HepG2 (cell line): ENCODE measurements at regions not wholly inside any gene's neighbourhood (a gene's known extent, or its start where the extent isn't known, plus 50 kb on each side); places are given as distances from the start of the nearest gene placed in this dataset.

ENCODE experiments used
- ATAC-seq: fragments of 200-7000 bp; cut with Tn5 transposase; 3 replicates; pipeline ENCODE4 v1.9.1; 2020; ENCODE audit warnings: mild to moderate bottlenecking, moderate library complexity
- BruUV-seq: library from RNA; stranded (reverse); fragments of 400-500 nt; replicated peaks from 2 replicates; lab custom pipeline; 2021; lab: Mats Ljungman, UMichigan
- CTCF ChIA-PET: fragments of 300-600 bp; formaldehyde crosslinking; extraction: SDS; loops from one replicate; lab custom pipeline; 2021; ENCODE audit warnings: low total read pairs, inconsistent platforms, low intra/inter-chr PET ratio; lab: Yijun Ruan, JAX
- POLR2A ChIA-PET: fragments of 350-600 bp; sonication (Branson Sonifier 250); formaldehyde crosslinking; loops from one replicate; lab custom pipeline; 2020; ENCODE audit warnings: antibody characterized with exemption, inconsistent platforms; lab: Yijun Ruan, JAX
- DNase-seq: peaks from one replicate; pipeline ENCODE4 v3.0.0-alpha.2; 2015; ENCODE audit warnings: low spot score
- FAIRE-seq: peaks from 3 replicates; lab custom pipeline; 2011; peaks lifted over from hg19 to GRCh38; lab: Jason Lieb, UNC
- H2AFZ ChIP-seq: one replicate; pipeline ENCODE4 v1.6.1; 2011; ENCODE audit warnings: low read length, inconsistent platforms
- H3K27ac ChIP-seq: fragments of 300-600 bp; 3 replicates; pipeline ENCODE4 v1.8.0; 2011; ENCODE audit warnings: mixed run types, mild to moderate bottlenecking, mixed read lengths, low read length, inconsistent platforms; ENCODE audit not compliant: insufficient read depth; ENCODE audit errors: extremely low read length
- H3K27me3 ChIP-seq, 2 experiments: fragments of 200-600 bp in 1 of 2; 2 replicates in 1 of 2; 3 replicates in 1 of 2; pipeline versions ENCODE4 v1.6.0 to v1.8.0; 2011; ENCODE audit warnings: low read length in 2 of 2, mild to moderate bottlenecking in 2 of 2, moderate library complexity in 2 of 2, inconsistent platforms in 1 of 2; ENCODE audit not compliant: insufficient read depth in 2 of 2, control insufficient read depth in 1 of 2
- H3K36me3 ChIP-seq, 2 experiments: fragments of 200-600 bp in 1 of 2; replicated peaks in 1 of 2; 2 replicates in 1 of 2; 3 replicates in 1 of 2; pipeline versions ENCODE4 v1.5.1 to v1.8.0; 2011; ENCODE audit warnings: low read length in 2 of 2, inconsistent platforms in 1 of 2; ENCODE audit not compliant: insufficient read depth in 2 of 2, control insufficient read depth in 1 of 2
- H3K4me1 ChIP-seq: 2 replicates; pipeline ENCODE4 v1.5.1; 2012; ENCODE audit warnings: low read length, inconsistent platforms; ENCODE audit not compliant: insufficient read depth
- H3K4me2 ChIP-seq: 2 replicates; pipeline ENCODE4 v1.6.0; 2011; ENCODE audit warnings: low read depth, low read length, inconsistent platforms
- H3K4me3 ChIP-seq, 3 experiments: fragments of 200-600 bp in 1 of 3; sonication (generic), shearing (Covaris generic) in 1 of 3; replicated peaks in 1 of 3; 2 replicates each; pipeline ENCODE4 v1.5.1; 2011 to 2016; ENCODE audit warnings: low read length in 3 of 3, inconsistent platforms in 2 of 3, low read depth in 2 of 3, mild to moderate bottlenecking in 2 of 3, control low read depth in 1 of 3, mixed read lengths in 1 of 3; ENCODE audit not compliant: insufficient read depth in 1 of 3
- H3K79me2 ChIP-seq: one replicate; pipeline ENCODE4 v1.6.1; 2011; ENCODE audit warnings: low read length, inconsistent platforms; ENCODE audit not compliant: insufficient read depth
- H3K9ac ChIP-seq: 2 replicates; pipeline ENCODE4 v1.6.0; 2011; ENCODE audit warnings: mild to moderate bottlenecking, low read depth, low read length, inconsistent platforms; ENCODE audit not compliant: insufficient read depth
- H3K9me3 ChIP-seq: 2 replicates; pipeline ENCODE4 v1.5.1; 2012; ENCODE audit warnings: mild to moderate bottlenecking, low read length
- H4K20me1 ChIP-seq: 2 replicates; pipeline ENCODE4 v1.6.0; 2011; ENCODE audit warnings: inconsistent platforms, mild to moderate bottlenecking, low read length, moderate library complexity; ENCODE audit not compliant: insufficient read depth
- ARNTL ChIP-seq: sonication (generic); formaldehyde crosslinking; IDR thresholded peaks from 2 replicates; pipeline ENCODE4 v1.4.0; 2020; ENCODE audit warnings: mild to moderate bottlenecking, missing genetic modification reagents
- CBX1 ChIP-seq: IDR thresholded peaks from one replicate; pipeline ENCODE4 v1.6.1; 2016; ENCODE audit warnings: antibody characterized with exemption, low read depth
- DR1 ChIP-seq: sonication (generic); formaldehyde crosslinking; IDR thresholded peaks from 2 replicates; pipeline ENCODE4 v1.8.0; 2021; ENCODE audit warnings: mild to moderate bottlenecking, missing genetic modification reagents, inconsistent platforms
- ELF4 ChIP-seq: sonication (generic); formaldehyde crosslinking; IDR thresholded peaks from 2 replicates; pipeline ENCODE4 v1.5.0; 2020; ENCODE audit warnings: missing genetic modification reagents, mild to moderate bottlenecking, moderate library complexity, borderline replicate concordance
- HDAC2 ChIP-seq: sonication (generic); formaldehyde crosslinking; IDR thresholded peaks from 2 replicates; pipeline ENCODE4 v1.4.0; 2020; ENCODE audit warnings: missing genetic modification reagents
- KLF6 ChIP-seq: IDR thresholded peaks from 2 replicates; pipeline ENCODE4 v1.8.0; 2016; ENCODE audit warnings: missing biosample characterization, missing genetic modification reagents
- MATR3 ChIP-seq: sonication (generic); formaldehyde crosslinking; IDR thresholded peaks from 2 replicates; pipeline ENCODE4 v1.4.0; 2020; ENCODE audit warnings: missing genetic modification reagents
- MED13 ChIP-seq: sonication (generic); formaldehyde crosslinking; IDR thresholded peaks from 2 replicates; pipeline ENCODE4 v1.5.0; 2020; ENCODE audit warnings: missing genetic modification reagents
- MTA1 ChIP-seq: sonication (generic); formaldehyde crosslinking; IDR thresholded peaks from 2 replicates; pipeline ENCODE4 v1.4.0; 2020; ENCODE audit warnings: missing genetic modification reagents, mild to moderate bottlenecking, borderline replicate concordance
- MTERF4 ChIP-seq: sonication (generic); formaldehyde crosslinking; IDR thresholded peaks from 2 replicates; pipeline ENCODE4 v1.8.0; 2023; ENCODE audit warnings: mild to moderate bottlenecking, missing genetic modification reagents
- PATZ1 ChIP-seq: sonication (generic); formaldehyde crosslinking; IDR thresholded peaks from 2 replicates; pipeline ENCODE4 v1.4.0; 2020; ENCODE audit warnings: missing genetic modification reagents
- RARA ChIP-seq: IDR thresholded peaks from 2 replicates; pipeline ENCODE4 v1.6.1; 2016; ENCODE audit warnings: missing genetic modification reagents, missing compliant biosample characterization
- REL ChIP-seq: sonication (generic); formaldehyde crosslinking; conservative IDR thresholded peaks from 2 replicates; pipeline ENCODE4 v1.8.0; 2022; ENCODE audit warnings: mild to moderate bottlenecking, missing genetic modification reagents, moderate library complexity
- SMYD3 ChIP-seq: sonication (generic); formaldehyde crosslinking; IDR thresholded peaks from 2 replicates; pipeline ENCODE4 v1.8.1; 2023; ENCODE audit warnings: mild to moderate bottlenecking, missing genetic modification reagents
- SSRP1 ChIP-seq: IDR thresholded peaks from 2 replicates; pipeline ENCODE4 v1.6.1; 2016; ENCODE audit warnings: control low read depth
- TRIM22 ChIP-seq: fragments of 450-650 bp; IDR thresholded peaks from 2 replicates; pipeline ENCODE4 v1.6.1; 2017
- UBTF ChIP-seq: sonication (generic); formaldehyde crosslinking; IDR thresholded peaks from 2 replicates; pipeline ENCODE4 v1.4.0; 2020; ENCODE audit warnings: mild to moderate bottlenecking, missing genetic modification reagents
- YEATS4 ChIP-seq: sonication (generic); formaldehyde crosslinking; IDR thresholded peaks from 2 replicates; pipeline ENCODE4 v1.4.0; 2020; ENCODE audit warnings: missing genetic modification reagents, borderline replicate concordance
- YY1 ChIP-seq: IDR thresholded peaks from 2 replicates; pipeline ENCODE4 v1.6.1; 2011; ENCODE audit warnings: low read length, low read depth, moderate library complexity, mild to moderate bottlenecking; ENCODE audit not compliant: insufficient read depth, insufficient replicate concordance
- ZNF24 ChIP-seq: fragments of 450-650 bp; IDR thresholded peaks from 2 replicates; pipeline ENCODE4 v1.6.1; 2017; ENCODE audit warnings: antibody characterized with exemption, mild to moderate bottlenecking
- WGBS: methylation state at CpG from one replicate; pipeline ENCODE4 v1.1.6; 2017; ENCODE audit warnings: low lambda C conversion rate; 5-methylcytosine and 5-hydroxymethylcytosine counted together
- in situ Hi-C: cut with HindIII; loops from 2 replicates; pipeline ENCODE4 v1.10.0; 2017; ENCODE audit warnings: low pct_unique_long_range_greater_than_20kb; ENCODE audit not compliant: extremely low pct_ligation_motif_present
- intact Hi-C: fragments of 100-400 bp; cut with micrococcal nuclease; formaldehyde crosslinking; loops from one replicate; pipeline ENCODE4 v1.10.0; 2022; ENCODE audit not compliant: unreplicated experiment

GRCh38 chr17:51352798-51353197 is 92.5 kb downstream of the UTP18 start (continued):
- TF ChIP-seq KLF6 (CRISPR knock-in tag) (no peak), MED13 (CRISPR knock-in tag) (no peak), YY1 (no peak), ELF4 (CRISPR knock-in tag) (no peak), UBTF (no peak)

GRCh38 chr17:51353296-51353695 is 93.0 kb downstream of the UTP18 start:
- FAIRE-seq (no peak), DNase-seq (no peak), ATAC-seq (peak; percentile 44)
- in situ Hi-C loops = no loop called here
- Histone ChIP-seq H3K79me2 (no peaks in the 10 kb centered on the region), H3K4me3 (no peak overlapping the region), H3K36me3 (no peaks in the 10 kb centered on the region), H4K20me1 (no peaks in the 10 kb centered on the region), H3K27ac (no peak overlapping the region), H3K9ac (no peak overlapping the region), H3K4me2 (no peak overlapping the region), H3K4me1 (0 out of 2 replicates have a peak, but pooled peaks cover 4% of the 10 kb centered on the region), H2AFZ (no peak overlapping the region), H3K27me3 (peaks cover 0 to 23% of the 10 kb centered on the region in 2 experiments; a peak in 1 of 5 replicates), H3K9me3 (no peaks in the 10 kb centered on the region)
- ChIA-PET CTCF (no interaction called here), POLR2A (no interaction called here)
- BruUV-seq = no TSS peak
- 10% methylated on average over 4 of the region's 4 CpGs for WGBS
- intact Hi-C loops = no loop called here
- TF ChIP-seq SMYD3 (CRISPR knock-in tag) (no peak), HDAC2 (no peak), ZNF24 (no peak), REL (CRISPR knock-in tag) (no peak), MTERF4 (no peak), TRIM22 (no peak), MATR3 (CRISPR knock-in tag) (no peak), RARA (CRISPR knock-in tag) (no peak), PATZ1 (CRISPR knock-in tag) (no peak), CBX1 (no peak), YEATS4 (CRISPR knock-in tag) (no peak), ARNTL (no peak), MTA1 (CRISPR knock-in tag) (no peak), DR1 (CRISPR knock-in tag) (no peak), SSRP1 (CRISPR knock-in tag) (no peak)
